HEK293T (cell line): ENCODE measurements at regions not wholly inside any gene's neighbourhood (a gene's known extent, or its start where the extent isn't known, plus 50 kb on each side); places are given as distances from the start of the nearest gene placed in this dataset.

ENCODE experiments used
- BHLHE40 ChIP-seq: fragments of 450-650 bp; IDR thresholded peaks from 2 replicates; pipeline ENCODE4 v1.6.1; 2016; ENCODE audit warnings: mild to moderate bottlenecking, moderate library complexity, borderline replicate concordance
- ELF4 ChIP-seq: fragments of 450-650 bp; IDR thresholded peaks from 2 replicates; pipeline ENCODE4 v1.6.1; 2017; ENCODE audit warnings: antibody characterized with exemption
- FOXA1 ChIP-seq: fragments of 450-650 bp; IDR thresholded peaks from 2 replicates; pipeline ENCODE4 v1.6.1; 2016; ENCODE audit warnings: mild to moderate bottlenecking
- FOXM1 ChIP-seq: fragments of 450-650 bp; IDR thresholded peaks from 2 replicates; pipeline ENCODE4 v1.6.1; 2017; ENCODE audit warnings: mild to moderate bottlenecking, borderline replicate concordance
- HDGF ChIP-seq: fragments of 450-650 bp; IDR thresholded peaks from 2 replicates; pipeline ENCODE4 v1.6.1; 2017; ENCODE audit warnings: antibody characterized with exemption, borderline replicate concordance
- L3MBTL2 ChIP-seq: fragments of 450-650 bp; conservative IDR thresholded peaks from 2 replicates; pipeline ENCODE4 v1.6.1; 2016; ENCODE audit warnings: mild to moderate bottlenecking
- SUZ12 ChIP-seq: fragments of 450-650 bp; IDR thresholded peaks from 2 replicates; pipeline ENCODE4 v1.6.1; 2016; ENCODE audit warnings: mild to moderate bottlenecking
- ZNF384 ChIP-seq: fragments of 450-650 bp; IDR thresholded peaks from 2 replicates; pipeline ENCODE4 v1.6.1; 2016
- TF ChIP-seq, protein P1 (sequence below): fragments of 450-650 bp; IDR thresholded peaks from 2 replicates; pipeline ENCODE4 v1.6.1; 2016

DNA sequence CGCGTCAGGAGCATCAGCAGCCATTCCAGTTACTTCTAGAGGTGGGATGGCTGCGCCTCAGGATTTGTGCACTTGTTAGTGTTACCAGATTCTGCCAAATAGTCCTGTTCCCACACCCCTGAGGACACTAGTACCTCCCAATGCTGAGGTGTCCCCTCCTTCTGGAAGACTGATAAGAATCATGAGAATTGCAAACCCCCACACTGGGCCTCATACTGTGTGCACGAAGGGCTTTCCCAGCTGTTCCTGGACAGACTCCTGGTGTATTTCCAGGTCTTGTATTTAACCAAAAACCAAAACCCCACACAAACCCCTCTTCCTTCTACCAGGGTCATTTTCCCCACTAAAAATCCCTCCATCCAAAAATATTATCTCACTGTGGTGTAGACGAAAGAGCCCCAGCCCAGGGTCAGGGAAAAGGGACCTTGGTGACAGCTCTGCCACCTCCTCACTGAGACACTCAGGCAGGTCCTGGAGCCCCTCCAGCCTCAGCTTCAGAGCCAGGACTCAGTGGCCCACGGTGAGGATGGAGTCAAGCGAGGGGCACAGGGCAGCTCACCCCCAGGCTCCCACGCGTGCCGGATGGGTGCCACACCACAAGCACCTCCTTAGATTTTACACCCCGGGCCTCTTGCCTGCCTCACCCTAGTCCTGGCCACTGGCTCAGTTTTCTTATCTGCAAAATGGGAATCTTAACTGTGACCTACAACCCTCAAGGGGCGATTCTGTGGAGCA lies 131.4 kb upstream of the RUNX3 start:
- no peak for TF ChIP-seq SUZ12
- TF ChIP-seq HDGF: no peak
- no peak for TF ChIP-seq FOXA1
- no peak for TF ChIP-seq L3MBTL2
- TF ChIP-seq BHLHE40: no peak
- no peak for TF ChIP-seq FOXM1
- no peak for TF ChIP-seq ZNF384
- TF ChIP-seq, protein P1, sequence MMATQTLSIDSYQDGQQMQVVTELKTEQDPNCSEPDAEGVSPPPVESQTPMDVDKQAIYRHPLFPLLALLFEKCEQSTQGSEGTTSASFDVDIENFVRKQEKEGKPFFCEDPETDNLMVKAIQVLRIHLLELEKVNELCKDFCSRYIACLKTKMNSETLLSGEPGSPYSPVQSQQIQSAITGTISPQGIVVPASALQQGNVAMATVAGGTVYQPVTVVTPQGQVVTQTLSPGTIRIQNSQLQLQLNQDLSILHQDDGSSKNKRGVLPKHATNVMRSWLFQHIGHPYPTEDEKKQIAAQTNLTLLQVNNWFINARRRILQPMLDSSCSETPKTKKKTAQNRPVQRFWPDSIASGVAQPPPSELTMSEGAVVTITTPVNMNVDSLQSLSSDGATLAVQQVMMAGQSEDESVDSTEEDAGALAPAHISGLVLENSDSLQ: no peak
- TF ChIP-seq ELF4: no peak
